Astrocyte of the cerebellum (primary cell): ENCODE measurements at regions not wholly inside any gene's neighbourhood (a gene's known extent, or its start where the extent isn't known, plus 50 kb on each side); places are given as distances from the start of the nearest gene placed in this dataset.
A peak's percentile ranks its signal among the peaks of the same experiment; 100 is the strongest.

ENCODE experiments used
- DNase-seq: peaks from one replicate; pipeline ENCODE4 v3.0.0-alpha.2; 2011; ENCODE audit warnings: low read depth
- H3K4me3 ChIP-seq: 2 replicates; pipeline ENCODE4 v1.5.1; 2011; ENCODE audit warnings: mild to moderate bottlenecking, low read depth, low read length, moderate library complexity
- CTCF ChIP-seq: IDR thresholded peaks from 2 replicates; pipeline ENCODE4 v1.5.1; 2012; ENCODE audit warnings: low read length, low read depth, moderate library complexity, mild to moderate bottlenecking; ENCODE audit errors: missing control alignments
- in situ Hi-C: cut with HindIII; loops from 2 replicates; pipeline ENCODE4 v1.10.0; 2017; ENCODE audit warnings: low sequenced_read_pairs

GRCh38 chr2:5895284-5895683 is 203.1 kb downstream of the SOX11 start:
- in situ Hi-C loops, result no loop called here
- TF ChIP-seq CTCF, result no peak
- no peak for DNase-seq

GRCh38 chr2:5897249-5897648 is 205.1 kb downstream of the SOX11 start:
- in situ Hi-C loops, result no loop called here
- TF ChIP-seq CTCF, result no peak
- no peak overlapping the region for H3K4me3 ChIP-seq
- DNase-seq, result no peak

More at GRCh38 chr2:5895284-5895683, 203.1 kb downstream of the SOX11 start:
- H3K4me3 ChIP-seq, result no peak overlapping the region

GRCh38 chr2:5898667-5899066 is 206.5 kb downstream of the SOX11 start:
- no peak for DNase-seq
- in situ Hi-C loops, result no loop called here
- H3K4me3 ChIP-seq, result no peak overlapping the region
- no peak for TF ChIP-seq CTCF

- in situ Hi-C loops, result loop anchor here (25.0 kb wide), 1 partner anchor 193 kb away; no protein-coding TSS in a partner anchor
- no peak for TF ChIP-seq CTCF
- no peak overlapping the region for H3K4me3 ChIP-seq
- DNase-seq, result no peak
These were observed 213.5 kb downstream of the SOX11 start for GRCh38 chr2:5905661-5906060.

GRCh38 chr2:5908071-5908470 is 215.9 kb downstream of the SOX11 start:
- no peak overlapping the region for H3K4me3 ChIP-seq
- DNase-seq, result peak; percentile 37
- in situ Hi-C loops, result loop anchor here (25.0 kb wide), 1 partner anchor 196 kb away; no protein-coding TSS in a partner anchor
- TF ChIP-seq CTCF, result no peak

- no peak for TF ChIP-seq CTCF
- no peak overlapping the region for H3K4me3 ChIP-seq
- no peak for DNase-seq
- in situ Hi-C loops, result loop anchor here (25.0 kb wide), 1 partner anchor 199 kb away; no protein-coding TSS in a partner anchor
These were observed 219.5 kb downstream of the SOX11 start for GRCh38 chr2:5911718-5912117.

- in situ Hi-C loops, result loop anchor here (25.0 kb wide), 1 partner anchor 202 kb away; no protein-coding TSS in a partner anchor
- no peak overlapping the region for H3K4me3 ChIP-seq
- no peak for TF ChIP-seq CTCF
- DNase-seq, result no peak
These were observed 221.7 kb downstream of the SOX11 start for GRCh38 chr2:5913711-5914395.
